ENCODE measurements at regions not wholly inside any gene's neighbourhood (a gene's known extent, or its start where the extent isn't known, plus 50 kb on each side); places are given as distances from the start of the nearest gene placed in this dataset.

DNA sequence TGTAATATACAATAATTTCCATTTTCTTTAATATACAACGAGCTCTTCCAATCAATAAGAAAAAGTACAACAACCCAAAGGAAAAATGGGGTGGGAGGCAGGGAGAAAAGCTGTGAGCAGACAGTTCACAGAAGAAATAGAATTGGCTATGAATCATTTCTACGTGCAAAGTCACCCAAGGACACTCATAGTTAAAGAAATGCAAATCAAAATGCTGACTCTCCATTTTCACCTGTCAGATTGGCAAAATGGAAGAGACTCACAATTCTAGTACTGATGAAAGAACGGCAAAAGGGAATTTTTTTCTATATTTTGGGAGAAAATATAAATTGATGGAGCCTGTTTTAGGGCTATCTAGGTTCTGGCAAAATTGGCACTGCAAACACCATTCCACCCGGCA is 116.3 kb upstream of the MEF2A start:
- TF ChIP-seq, protein P1, sequence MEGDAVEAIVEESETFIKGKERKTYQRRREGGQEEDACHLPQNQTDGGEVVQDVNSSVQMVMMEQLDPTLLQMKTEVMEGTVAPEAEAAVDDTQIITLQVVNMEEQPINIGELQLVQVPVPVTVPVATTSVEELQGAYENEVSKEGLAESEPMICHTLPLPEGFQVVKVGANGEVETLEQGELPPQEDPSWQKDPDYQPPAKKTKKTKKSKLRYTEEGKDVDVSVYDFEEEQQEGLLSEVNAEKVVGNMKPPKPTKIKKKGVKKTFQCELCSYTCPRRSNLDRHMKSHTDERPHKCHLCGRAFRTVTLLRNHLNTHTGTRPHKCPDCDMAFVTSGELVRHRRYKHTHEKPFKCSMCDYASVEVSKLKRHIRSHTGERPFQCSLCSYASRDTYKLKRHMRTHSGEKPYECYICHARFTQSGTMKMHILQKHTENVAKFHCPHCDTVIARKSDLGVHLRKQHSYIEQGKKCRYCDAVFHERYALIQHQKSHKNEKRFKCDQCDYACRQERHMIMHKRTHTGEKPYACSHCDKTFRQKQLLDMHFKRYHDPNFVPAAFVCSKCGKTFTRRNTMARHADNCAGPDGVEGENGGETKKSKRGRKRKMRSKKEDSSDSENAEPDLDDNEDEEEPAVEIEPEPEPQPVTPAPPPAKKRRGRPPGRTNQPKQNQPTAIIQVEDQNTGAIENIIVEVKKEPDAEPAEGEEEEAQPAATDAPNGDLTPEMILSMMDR (IDR thresholded peaks at IDR 0.05; ENCODE audit: low read length): no peak
- TF ChIP-seq EZH2 (optimal IDR thresholded peaks at IDR 0.05; ENCODE audit: low read depth, low read length): no peak
- no peaks in the 10 kb centered on the region for H3K27me3 ChIP-seq (replicated peaks; ENCODE audit: insufficient read depth, low read length)

DNA sequence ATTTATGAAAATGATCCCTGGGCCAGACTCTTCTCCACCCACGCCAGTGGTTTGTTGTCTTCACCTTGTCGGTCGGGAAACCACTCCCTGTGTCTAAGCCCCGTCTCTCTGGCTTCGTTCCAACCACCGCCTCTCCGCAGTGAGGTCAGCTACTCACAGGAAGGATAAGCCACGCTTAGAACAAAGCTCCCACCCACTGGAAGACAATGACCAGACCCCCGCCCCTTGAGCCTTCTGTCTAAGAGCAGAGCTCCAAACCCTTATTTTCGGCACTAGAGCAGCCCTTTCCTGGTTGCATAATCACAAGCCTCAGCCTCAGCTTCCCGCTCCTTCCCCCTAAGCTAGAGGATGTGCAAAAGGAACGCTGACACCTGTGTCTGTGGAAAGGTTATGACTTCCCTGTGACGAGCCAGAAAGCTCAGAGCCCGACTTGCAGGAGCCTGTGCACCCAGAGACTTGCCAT is 114.9 kb upstream of the MEF2A start:
- TF ChIP-seq EZH2 (optimal IDR thresholded peaks at IDR 0.05; ENCODE audit: low read depth, low read length) (no peak), EZH2phosphoT487 (IDR thresholded peaks at IDR 0.05; ENCODE audit: low read length) (no peak)
- TF ChIP-seq, protein P1 (IDR thresholded peaks at IDR 0.05; ENCODE audit: low read length): no peak
- Histone ChIP-seq H3K9me3 (replicated peaks; ENCODE audit: insufficient read depth, low read length) (no peaks in the 10 kb centered on the region), H3K79me2 (ENCODE audit: low read length) (no peaks in the 10 kb centered on the region), H3K4me1 (ENCODE audit: low read length) (no peaks in the 10 kb centered on the region; the same call in 1 of the 2 replicates), H3K27me3 (replicated peaks; ENCODE audit: insufficient read depth, low read length) (no peaks in the 10 kb centered on the region), H3F3A (ENCODE audit: insufficient read depth, low read length) (no peaks in the 10 kb centered on the region), H3K36me3 (replicated peaks; ENCODE audit: insufficient read depth, low read length) (no peaks in the 10 kb centered on the region), H4K20me1 (ENCODE audit: insufficient read depth, low read length) (no peaks in the 10 kb centered on the region), H3K4me3 (ENCODE audit: low read length) (no peak overlapping the region), H3K27ac (ENCODE audit: low read length) (no peak overlapping the region), H3K9ac (ENCODE audit: low read length) (no peak overlapping the region), H3K4me2 (ENCODE audit: low read depth, low read length) (no peak overlapping the region), H3K9me2 (replicated peaks; ENCODE audit: insufficient read depth, low read length) (no peaks in the 10 kb centered on the region), H2AFZ (ENCODE audit: low read length) (no peak overlapping the region)
- no peak for DNase-seq

More for the DNA sequence above, 116.3 kb upstream of the MEF2A start:
- Histone ChIP-seq H2AFZ (ENCODE audit: low read length) (no peak overlapping the region), H3K9ac (ENCODE audit: low read length) (no peak overlapping the region), H3K9me2 (replicated peaks; ENCODE audit: insufficient read depth, low read length) (no peaks in the 10 kb centered on the region), H3K79me2 (ENCODE audit: low read length) (no peaks in the 10 kb centered on the region), H3K4me3 (ENCODE audit: low read length) (no peak overlapping the region), H3F3A (ENCODE audit: insufficient read depth, low read length) (no peaks in the 10 kb centered on the region), H3K4me1 (ENCODE audit: low read length) (no peaks in the 10 kb centered on the region; the same call in 1 of the 2 replicates), H3K27ac (ENCODE audit: low read length) (no peak overlapping the region), H3K36me3 (replicated peaks; ENCODE audit: insufficient read depth, low read length) (no peaks in the 10 kb centered on the region), H3K4me2 (ENCODE audit: low read depth, low read length) (no peak overlapping the region), H4K20me1 (ENCODE audit: insufficient read depth, low read length) (no peaks in the 10 kb centered on the region), H3K9me3 (replicated peaks; ENCODE audit: insufficient read depth, low read length) (no peaks in the 10 kb centered on the region)
- DNase-seq: no peak

DNA sequence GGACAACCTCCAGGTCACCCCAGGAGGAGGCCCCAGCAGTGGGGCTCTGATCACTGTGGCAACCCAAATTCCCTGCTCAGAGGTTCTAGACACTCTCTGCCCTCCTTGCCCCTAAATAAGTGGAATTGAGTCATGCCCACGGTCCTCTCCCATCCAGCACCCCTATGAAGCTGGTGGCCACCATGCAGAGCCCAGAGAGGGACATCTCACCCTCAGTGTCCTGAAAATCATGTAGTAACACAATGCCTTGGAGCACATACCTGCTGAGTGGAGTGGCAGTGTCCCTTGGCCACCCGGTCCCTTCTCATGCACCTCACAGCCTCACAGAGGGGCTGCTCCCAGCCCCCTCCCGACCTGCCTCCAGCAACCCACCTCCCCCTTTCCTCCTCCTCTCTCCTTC is 114.3 kb upstream of the MEF2A start:
- no peaks in the 10 kb centered on the region for H3F3A ChIP-seq (ENCODE audit: insufficient read depth, low read length)
- H2AFZ ChIP-seq (ENCODE audit: low read length): no peak overlapping the region
- H3K9me3 ChIP-seq (replicated peaks; ENCODE audit: insufficient read depth, low read length): no peaks in the 10 kb centered on the region
- TF ChIP-seq, protein P1 (IDR thresholded peaks at IDR 0.05; ENCODE audit: low read length): no peak
- TF ChIP-seq EZH2phosphoT487 (IDR thresholded peaks at IDR 0.05; ENCODE audit: low read length): no peak
- TF ChIP-seq EZH2 (optimal IDR thresholded peaks at IDR 0.05; ENCODE audit: low read depth, low read length): no peak
- DNase-seq: no peak
- no peaks in the 10 kb centered on the region for H4K20me1 ChIP-seq (ENCODE audit: insufficient read depth, low read length)
- no peak overlapping the region for H3K4me3 ChIP-seq (ENCODE audit: low read length)
- no peaks in the 10 kb centered on the region; the same call in 1 of the 2 replicates for H3K4me1 ChIP-seq (ENCODE audit: low read length)
- no peaks in the 10 kb centered on the region for H3K36me3 ChIP-seq (replicated peaks; ENCODE audit: insufficient read depth, low read length)
- no peaks in the 10 kb centered on the region for H3K9me2 ChIP-seq (replicated peaks; ENCODE audit: insufficient read depth, low read length)
- H3K79me2 ChIP-seq (ENCODE audit: low read length): no peaks in the 10 kb centered on the region
- no peak overlapping the region for H3K4me2 ChIP-seq (ENCODE audit: low read depth, low read length)
- H3K27ac ChIP-seq (ENCODE audit: low read length): no peak overlapping the region
- H3K27me3 ChIP-seq (replicated peaks; ENCODE audit: insufficient read depth, low read length): no peaks in the 10 kb centered on the region
- H3K9ac ChIP-seq (ENCODE audit: low read length): no peak overlapping the region

All from MM.1S (cell line).